IMR-90 (cell line): ENCODE measurements at regions not wholly inside any gene's neighbourhood (a gene's known extent, or its start where the extent isn't known, plus 50 kb on each side); places are given as distances from the start of the nearest gene placed in this dataset.

Source experiments
- ATAC-seq: fragments of 200-7000 bp; cut with Tn5 transposase; 2 replicates; pipeline ENCODE4 v1.9.1; 2020; ENCODE audit warnings: low read depth, mild to moderate bottlenecking, moderate library complexity
- BruUV-seq: library from RNA; stranded (reverse); fragments of 400-500 nt; replicated peaks from 2 replicates; lab custom pipeline; 2021; lab: Mats Ljungman, UMichigan
- CTCF ChIA-PET: fragments of 300-600 bp; formaldehyde crosslinking; extraction: SDS; loops from one replicate; lab custom pipeline; 2021; ENCODE audit warnings: antibody characterized with exemption; lab: Yijun Ruan, JAX
- POLR2A ChIA-PET: fragments of 300-600 bp; sonication (Branson Sonifier 250); formaldehyde crosslinking; loops from one replicate; lab custom pipeline; 2022; ENCODE audit warnings: antibody characterized with exemption; ENCODE audit not compliant: unreplicated experiment; lab: Charles Lee
- DNase-seq: peaks from one replicate; pipeline ENCODE4 v3.0.0; 2013
- H2AFZ ChIP-seq: replicated peaks from 2 replicates; pipeline ENCODE3; 2013; ENCODE audit warnings: low read length, mild to moderate bottlenecking; ENCODE audit not compliant: poor library complexity
- H2AK5ac ChIP-seq: 2 replicates; pipeline ENCODE4 v1.6.1; 2013; ENCODE audit warnings: low read depth, low read length, inconsistent platforms
- H2AK9ac ChIP-seq: replicated peaks from 2 replicates; pipeline ENCODE3; 2013; ENCODE audit warnings: mild to moderate bottlenecking, low read depth, low read length, moderate library complexity; ENCODE audit not compliant: poor library complexity
- H2BK120ac ChIP-seq: 2 replicates; pipeline ENCODE4 v1.6.1; 2013; ENCODE audit warnings: low read depth, low read length, inconsistent platforms
- H2BK15ac ChIP-seq: 3 replicates; pipeline ENCODE4 v1.6.1; 2013; ENCODE audit warnings: low read depth, low read length, inconsistent platforms
- H2BK20ac ChIP-seq: 2 replicates; pipeline ENCODE4 v1.6.1; 2013; ENCODE audit warnings: low read depth, mild to moderate bottlenecking, inconsistent platforms, low read length, moderate library complexity
- H2BK5ac ChIP-seq: 2 replicates; pipeline ENCODE4 v1.6.1; 2013; ENCODE audit warnings: mild to moderate bottlenecking, low read depth, low read length, inconsistent platforms; ENCODE audit not compliant: poor library complexity, severe bottlenecking
- H3K14ac ChIP-seq: replicated peaks from 2 replicates; pipeline ENCODE4 v1.6.1; 2013; ENCODE audit warnings: low read depth, low read length, inconsistent platforms
- H3K18ac ChIP-seq: 2 replicates; pipeline ENCODE4 v1.6.1; 2013; ENCODE audit warnings: low read depth, low read length, control low read depth
- H3K23ac ChIP-seq: 2 replicates; pipeline ENCODE4 v1.6.1; 2013; ENCODE audit warnings: low read depth, low read length, inconsistent platforms
- H3K27ac ChIP-seq: 2 replicates; pipeline ENCODE4 v1.5.1; 2013; ENCODE audit warnings: mild to moderate bottlenecking, control low read depth, low read length; ENCODE audit not compliant: insufficient read depth
- H3K27me3 ChIP-seq: 2 replicates; pipeline ENCODE4 v1.6.1; 2013; ENCODE audit warnings: low read length; ENCODE audit not compliant: control insufficient read depth, insufficient read depth
- H3K36me3 ChIP-seq: 2 replicates; pipeline ENCODE4 v1.6.1; 2013; ENCODE audit warnings: low read length, mixed read lengths; ENCODE audit not compliant: control insufficient read depth, insufficient read depth
- H3K4ac ChIP-seq: 2 replicates; pipeline ENCODE4 v1.6.1; 2013; ENCODE audit warnings: low read depth, low read length, inconsistent platforms
- H3K4me1 ChIP-seq: 2 replicates; pipeline ENCODE4 v1.6.1; 2013; ENCODE audit warnings: low read length, mixed read lengths; ENCODE audit not compliant: control insufficient read depth, insufficient read depth
- H3K4me2 ChIP-seq: 2 replicates; pipeline ENCODE4 v1.6.1; 2013; ENCODE audit warnings: low read depth, mild to moderate bottlenecking, control low read depth, low read length, moderate library complexity
- H3K4me3 ChIP-seq: 2 replicates; pipeline ENCODE4 v1.5.1; 2013; ENCODE audit warnings: low read depth, mild to moderate bottlenecking, control low read depth, low read length, moderate library complexity; ENCODE audit not compliant: insufficient read depth
- H3K56ac ChIP-seq: 2 replicates; pipeline ENCODE4 v1.6.1; 2013; ENCODE audit warnings: low read length, inconsistent platforms; ENCODE audit not compliant: insufficient read depth; ENCODE audit errors: extremely low read depth
- H3K79me1 ChIP-seq, 2 experiments: 2 replicates each; pipeline ENCODE4 v1.6.1; 2013; ENCODE audit warnings: low read length in 2 of 2, inconsistent platforms in 1 of 2, low read depth in 1 of 2
- H3K9ac ChIP-seq: 2 replicates; pipeline ENCODE4 v1.6.1; 2013; ENCODE audit warnings: low read depth, low read length, control low read depth
- H3K9me1 ChIP-seq: 2 replicates; pipeline ENCODE4 v1.6.1; 2013; ENCODE audit warnings: low read length, inconsistent platforms; ENCODE audit not compliant: insufficient read depth
- H3K9me3 ChIP-seq: 2 replicates; pipeline ENCODE4 v1.6.1; 2013; ENCODE audit warnings: low read length; ENCODE audit not compliant: control insufficient read depth, insufficient read depth
- H4K20me1 ChIP-seq: 2 replicates; pipeline ENCODE4 v1.6.1; 2013; ENCODE audit warnings: low read length, inconsistent platforms; ENCODE audit not compliant: insufficient read depth
- H4K5ac ChIP-seq: 2 replicates; pipeline ENCODE4 v1.6.1; 2013; ENCODE audit warnings: mild to moderate bottlenecking, low read depth, low read length, control low read depth
- H4K8ac ChIP-seq, 2 experiments: 2 replicates each; pipeline ENCODE4 v1.6.1; 2013; ENCODE audit warnings: low read depth in 2 of 2, low read length in 2 of 2, control low read depth in 1 of 2, inconsistent platforms in 1 of 2
- H4K91ac ChIP-seq: 2 replicates; pipeline ENCODE4 v1.6.1; 2013; ENCODE audit warnings: low read depth, low read length, inconsistent platforms; ENCODE audit not compliant: insufficient read depth
- RAD21 ChIP-seq: IDR thresholded peaks from 2 replicates; pipeline ENCODE4 v1.6.1; 2012; ENCODE audit warnings: low read length, improper control_type of control experiment
- WGBS, 2 experiments: methylation state at CpG; one replicate each; pipeline versions ENCODE4 v1.1.5 to v1.1.7; 2013; ENCODE audit warnings: missing lambda C conversion rate in 2 of 2; ENCODE audit not compliant: insufficient read length in 1 of 2; ENCODE audit errors: extremely low coverage in 2 of 2; 5-methylcytosine and 5-hydroxymethylcytosine counted together
- dilution Hi-C: fragments of 300-500 bp; cut with HindIII; formaldehyde crosslinking; loops from one replicate; pipeline ENCODE4 v1.14.3; 2018; ENCODE audit warnings: low sequenced_read_pairs; ENCODE audit not compliant: unreplicated experiment
- in situ Hi-C: fragments of 300-500 bp; cut with MboI; formaldehyde crosslinking; loops from 3 replicates; pipeline ENCODE4 v1.14.3; 2019; ENCODE audit warnings: low sequenced_read_pairs, inconsistent platforms, mixed read lengths
- intact Hi-C: fragments of 100-400 bp; cut with micrococcal nuclease; formaldehyde crosslinking; loops from 2 replicates; pipeline ENCODE4 v1.10.0; 2022

GRCh38 chr16:86085161-86085611 lies 186.2 kb downstream of the IRF8 start:
- no peak overlapping the region for H2BK120ac ChIP-seq
- no peak overlapping the region for H3K14ac ChIP-seq
- H4K20me1 ChIP-seq, result no peaks in the 10 kb centered on the region
- H2BK15ac ChIP-seq, result no peak overlapping the region
- no TSS peak for BruUV-seq
- H3K79me1 ChIP-seq, result no peaks in the 10 kb centered on the region
- H3K36me3 ChIP-seq, result no peaks in the 10 kb centered on the region
- no peaks in the 10 kb centered on the region for H3K9me1 ChIP-seq
- ChIA-PET CTCF (no interaction called here), POLR2A (no interaction called here)
- DNase-seq (no peak), ATAC-seq (no peak)
- H3K4me1 ChIP-seq, result peaks cover 2% of the 10 kb centered on the region; the same call in 1 of the 2 replicates
- in situ Hi-C loops, result no loop called here
- no peaks in the 10 kb centered on the region for H3K9me3 ChIP-seq
- no peak overlapping the region for H3K27ac ChIP-seq
- H3K4ac ChIP-seq, result no peak overlapping the region
- H3K4me2 ChIP-seq, result no peak overlapping the region
- H3K18ac ChIP-seq, result no peak overlapping the region
- H2AK9ac ChIP-seq, result no peak overlapping the region
- no peak overlapping the region for H3K23ac ChIP-seq
- no peak overlapping the region for H2BK5ac ChIP-seq
- H4K5ac ChIP-seq, result no peak overlapping the region
- no peaks in the 10 kb centered on the region for H3K27me3 ChIP-seq
- no CpG with 5 or more reads among the region's 12 CpGs for WGBS, 2 experiments
- no peak overlapping the region for H2AFZ ChIP-seq
- H3K56ac ChIP-seq, result no peak overlapping the region
- no peak for TF ChIP-seq RAD21
- H2BK20ac ChIP-seq, result no peak overlapping the region
- H3K9ac ChIP-seq, result no peak overlapping the region
- H2AK5ac ChIP-seq, result 0 out of 2 replicates have a peak overlapping the region, but pooled peaks have one; percentile 33
- H3K4me3 ChIP-seq, result no peak overlapping the region
- H4K91ac ChIP-seq, result no peak overlapping the region
- no peak overlapping the region for H4K8ac ChIP-seq
- intact Hi-C loops, result no loop called here
- dilution Hi-C loops, result no loop called here
